H9 (cell line): ENCODE measurements at regions not wholly inside any gene's neighbourhood (a gene's known extent, or its start where the extent isn't known, plus 50 kb on each side); places are given as distances from the start of the nearest gene placed in this dataset.

Source experiments
- DNase-seq: peaks from one replicate; pipeline ENCODE4 v3.0.0-alpha.2; 2017
- H2AFZ ChIP-seq: one replicate; pipeline ENCODE4 v1.6.1; 2013; ENCODE audit warnings: mild to moderate bottlenecking, low read length, control low read depth, moderate library complexity
- H2AK5ac ChIP-seq: 2 replicates; pipeline ENCODE4 v1.6.1; 2013; ENCODE audit warnings: low read length, control low read depth, mixed read lengths; ENCODE audit not compliant: insufficient read length
- H2BK120ac ChIP-seq: one replicate; pipeline ENCODE4 v1.6.1; 2013; ENCODE audit warnings: low read depth, mild to moderate bottlenecking, low read length, control low read depth, inconsistent platforms; ENCODE audit not compliant: poor library complexity, severe bottlenecking
- H2BK12ac ChIP-seq: 2 replicates; pipeline ENCODE4 v1.6.1; 2013; ENCODE audit warnings: low read length, control low read depth, mixed read lengths, low read depth; ENCODE audit not compliant: insufficient read length
- H2BK15ac ChIP-seq: 2 replicates; pipeline ENCODE4 v1.6.1; 2013; ENCODE audit warnings: low read depth, low read length, control low read depth
- H2BK20ac ChIP-seq: one replicate; pipeline ENCODE4 v1.6.1; 2013; ENCODE audit warnings: low read depth, mild to moderate bottlenecking, low read length, control low read depth, inconsistent platforms; ENCODE audit not compliant: poor library complexity, severe bottlenecking
- H2BK5ac ChIP-seq: 2 replicates; pipeline ENCODE4 v1.6.1; 2013; ENCODE audit warnings: low read length, control low read depth, mixed read lengths; ENCODE audit not compliant: insufficient read length
- H3K14ac ChIP-seq: 2 replicates; pipeline ENCODE4 v1.6.1; 2013; ENCODE audit warnings: low read length, control low read depth; ENCODE audit not compliant: insufficient read depth
- H3K18ac ChIP-seq: 2 replicates; pipeline ENCODE4 v1.6.1; 2013; ENCODE audit warnings: low read depth, mild to moderate bottlenecking, mixed read lengths, low read length, control low read depth; ENCODE audit not compliant: insufficient read length
- H3K23ac ChIP-seq: 2 replicates; pipeline ENCODE4 v1.6.1; 2013; ENCODE audit warnings: low read length, control low read depth, mixed read lengths, low read depth; ENCODE audit not compliant: insufficient read length
- H3K23me2 ChIP-seq: 2 replicates; pipeline ENCODE4 v1.6.1; 2013; ENCODE audit warnings: low read depth, mild to moderate bottlenecking, mixed read lengths, low read length, control low read depth; ENCODE audit not compliant: insufficient read length, poor library complexity, severe bottlenecking
- H3K27ac ChIP-seq: 2 replicates; pipeline ENCODE4 v1.5.1; 2013; ENCODE audit warnings: low read length, control low read depth, mixed read lengths, low read depth; ENCODE audit not compliant: insufficient read length
- H3K27me3 ChIP-seq: 2 replicates; pipeline ENCODE4 v1.6.1; 2013; ENCODE audit warnings: low read length, control low read depth, inconsistent platforms; ENCODE audit not compliant: insufficient read depth
- H3K4ac ChIP-seq: 2 replicates; pipeline ENCODE4 v1.6.1; 2013; ENCODE audit warnings: low read depth, mild to moderate bottlenecking, control low read depth, inconsistent platforms, low read length, moderate library complexity
- H3K4me1 ChIP-seq: 2 replicates; pipeline ENCODE4 v1.6.1; 2013; ENCODE audit warnings: low read length, control low read depth, inconsistent platforms; ENCODE audit not compliant: insufficient read depth
- H3K4me2 ChIP-seq: 2 replicates; pipeline ENCODE4 v1.6.1; 2013; ENCODE audit warnings: low read length, control low read depth, mixed read lengths; ENCODE audit not compliant: insufficient read length, insufficient read depth
- H3K56ac ChIP-seq: 2 replicates; pipeline ENCODE4 v1.6.1; 2013; ENCODE audit warnings: low read depth, mild to moderate bottlenecking, mixed read lengths, low read length, control low read depth; ENCODE audit not compliant: insufficient read length
- H3K79me1 ChIP-seq: 2 replicates; pipeline ENCODE4 v1.6.1; 2013; ENCODE audit warnings: low read depth, mild to moderate bottlenecking, moderate library complexity, low read length, control low read depth, inconsistent platforms; ENCODE audit not compliant: insufficient read depth, poor library complexity, severe bottlenecking
- H3K79me2 ChIP-seq: 2 replicates; pipeline ENCODE4 v1.6.1; 2013; ENCODE audit warnings: low read length, control low read depth, inconsistent platforms; ENCODE audit not compliant: insufficient read depth
- H3K9ac ChIP-seq: 2 replicates; pipeline ENCODE4 v1.6.1; 2013; ENCODE audit warnings: low read length, control low read depth, mixed read lengths; ENCODE audit not compliant: insufficient read length; ENCODE audit errors: extremely low read depth
- H3K9me3 ChIP-seq: one replicate; pipeline ENCODE4 v1.6.1; 2013; ENCODE audit warnings: low read depth, low read length, inconsistent platforms; ENCODE audit not compliant: control insufficient read depth
- H3T11ph ChIP-seq: one replicate; pipeline ENCODE4 v1.6.1; 2013; ENCODE audit warnings: mild to moderate bottlenecking, low read length, control low read depth, inconsistent platforms
- H4K20me1 ChIP-seq: one replicate; pipeline ENCODE4 v1.6.1; 2013; ENCODE audit not compliant: control insufficient read depth, insufficient read length, insufficient read depth
- H4K5ac ChIP-seq: 2 replicates; pipeline ENCODE4 v1.6.1; 2013; ENCODE audit warnings: low read depth, mild to moderate bottlenecking, mixed read lengths, low read length, control low read depth; ENCODE audit not compliant: insufficient read length
- H4K8ac ChIP-seq: replicated peaks from 2 replicates; pipeline ENCODE4 v1.6.1; 2013; ENCODE audit warnings: low read length, control low read depth, mixed read lengths, low read depth; ENCODE audit not compliant: insufficient read length
- H4K91ac ChIP-seq: 2 replicates; pipeline ENCODE4 v1.6.1; 2013; ENCODE audit warnings: low read depth, mild to moderate bottlenecking, moderate library complexity, mixed read lengths, low read length, control low read depth; ENCODE audit not compliant: insufficient read length
- H3K27ac Mint-ChIP-seq, 3 experiments: 2 replicates in 2 of 3; 3 replicates in 1 of 3; pipeline ENCODE4 v1.8.0; 2020 to 2021; ENCODE audit warnings: mixed read lengths in 3 of 3, mild to moderate bottlenecking in 1 of 3, moderate library complexity in 1 of 3
- H3K27me3 Mint-ChIP-seq: 2 replicates; pipeline ENCODE4 v1.8.0; 2021; ENCODE audit warnings: low read depth, mild to moderate bottlenecking, moderate library complexity, mixed read lengths
- H3K36me3 Mint-ChIP-seq, 3 experiments: 2 replicates in 2 of 3; 3 replicates in 1 of 3; pipeline ENCODE4 v1.8.0; 2020 to 2021; ENCODE audit warnings: low read depth in 3 of 3, mixed read lengths in 3 of 3; ENCODE audit not compliant: insufficient read depth in 1 of 3
- H3K4me1 Mint-ChIP-seq, 2 experiments: 2 replicates each; pipeline ENCODE4 v1.8.0; 2020; ENCODE audit warnings: mixed read lengths in 2 of 2
- H3K4me3 Mint-ChIP-seq, 2 experiments: 2 replicates in 1 of 2; 3 replicates in 1 of 2; pipeline ENCODE4 v1.8.0; 2020 to 2021; ENCODE audit warnings: mild to moderate bottlenecking in 2 of 2, mixed read lengths in 2 of 2, moderate library complexity in 1 of 2
- H3K9me3 Mint-ChIP-seq, 2 experiments: 2 replicates in 1 of 2; 3 replicates in 1 of 2; pipeline ENCODE4 v1.8.0; 2020; ENCODE audit warnings: mild to moderate bottlenecking in 2 of 2, mixed read lengths in 2 of 2, moderate library complexity in 1 of 2
- WGBS: extraction: QIAGEN DNeasy Blood & Tissue Kit; methylation state at CpG from one replicate; pipeline ENCODE4 v1.1.7; 2013; ENCODE audit warnings: missing lambda C conversion rate, low lambda C conversion rate, mixed read lengths; ENCODE audit not compliant: insufficient read length; ENCODE audit errors: extremely low coverage; 5-methylcytosine and 5-hydroxymethylcytosine counted together
- TF ChIP-seq, protein P1 (sequence below): fragments of 200-600 bp; sonication (generic); conservative IDR thresholded peaks from 3 replicates; pipeline ENCODE4 v1.8.0; 2021; ENCODE audit warnings: antibody characterized with exemption, mild to moderate bottlenecking

GRCh38 chr9:20276762-20277161 is 345.5 kb downstream of the MLLT3 start:
- Mint-ChIP-seq H3K9me3 (peaks cover 43 to 48% of the 10 kb centered on the region in 2 experiments), H3K27me3 (peaks cover 2% of the 10 kb centered on the region), H3K36me3 (peaks cover 33 to 46% (median 35%) of the 10 kb centered on the region in 3 experiments), H3K27ac (no peak overlapping the region), H3K4me1 (no peaks in the 10 kb centered on the region), H3K4me3 (no peak overlapping the region)
- no peaks in the 10 kb centered on the region for H4K20me1 ChIP-seq
- no peak overlapping the region for H3K27ac ChIP-seq
- WGBS: no CpG with 5 or more reads among the region's 2 CpGs
- TF ChIP-seq, protein P1, sequence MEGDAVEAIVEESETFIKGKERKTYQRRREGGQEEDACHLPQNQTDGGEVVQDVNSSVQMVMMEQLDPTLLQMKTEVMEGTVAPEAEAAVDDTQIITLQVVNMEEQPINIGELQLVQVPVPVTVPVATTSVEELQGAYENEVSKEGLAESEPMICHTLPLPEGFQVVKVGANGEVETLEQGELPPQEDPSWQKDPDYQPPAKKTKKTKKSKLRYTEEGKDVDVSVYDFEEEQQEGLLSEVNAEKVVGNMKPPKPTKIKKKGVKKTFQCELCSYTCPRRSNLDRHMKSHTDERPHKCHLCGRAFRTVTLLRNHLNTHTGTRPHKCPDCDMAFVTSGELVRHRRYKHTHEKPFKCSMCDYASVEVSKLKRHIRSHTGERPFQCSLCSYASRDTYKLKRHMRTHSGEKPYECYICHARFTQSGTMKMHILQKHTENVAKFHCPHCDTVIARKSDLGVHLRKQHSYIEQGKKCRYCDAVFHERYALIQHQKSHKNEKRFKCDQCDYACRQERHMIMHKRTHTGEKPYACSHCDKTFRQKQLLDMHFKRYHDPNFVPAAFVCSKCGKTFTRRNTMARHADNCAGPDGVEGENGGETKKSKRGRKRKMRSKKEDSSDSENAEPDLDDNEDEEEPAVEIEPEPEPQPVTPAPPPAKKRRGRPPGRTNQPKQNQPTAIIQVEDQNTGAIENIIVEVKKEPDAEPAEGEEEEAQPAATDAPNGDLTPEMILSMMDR: no peak
- peaks cover 15% of the 10 kb centered on the region for H3K9me3 ChIP-seq
- no peak overlapping the region for H3K23ac ChIP-seq
- no peaks in the 10 kb centered on the region for H3K4me1 ChIP-seq
- H2AK5ac ChIP-seq: no peak overlapping the region
- H4K5ac ChIP-seq: no peak overlapping the region
- H3K56ac ChIP-seq: no peak overlapping the region
- H2BK12ac ChIP-seq: no peak overlapping the region
- H3K14ac ChIP-seq: no peak overlapping the region
- H2BK5ac ChIP-seq: no peak overlapping the region
- H3K79me2 ChIP-seq: no peaks in the 10 kb centered on the region
- no peak overlapping the region for H3K9ac ChIP-seq
- H3K18ac ChIP-seq: no peak overlapping the region
- no peak overlapping the region for H2BK20ac ChIP-seq
- no peak for DNase-seq
- H3K4me2 ChIP-seq: no peak overlapping the region
- H3K4ac ChIP-seq: no peak overlapping the region
- no peak overlapping the region for H2BK15ac ChIP-seq
- no peak overlapping the region for H3T11ph ChIP-seq
- no peaks in the 10 kb centered on the region for H3K27me3 ChIP-seq
- H3K23me2 ChIP-seq: no peaks in the 10 kb centered on the region
- no peak overlapping the region for H2AFZ ChIP-seq
- H2BK120ac ChIP-seq: no peak overlapping the region
- H4K8ac ChIP-seq: no peak overlapping the region
- H3K79me1 ChIP-seq: no peaks in the 10 kb centered on the region
- H4K91ac ChIP-seq: no peak overlapping the region
